Fibroblast of skin of right quadriceps (primary cell): ENCODE measurements at regions not wholly inside any gene's neighbourhood (a gene's known extent, or its start where the extent isn't known, plus 50 kb on each side); places are given as distances from the start of the nearest gene placed in this dataset.

Experiments used
- DNase-seq: peaks from one replicate; pipeline ENCODE4 v3.0.0-alpha.2; 2013

DNA sequence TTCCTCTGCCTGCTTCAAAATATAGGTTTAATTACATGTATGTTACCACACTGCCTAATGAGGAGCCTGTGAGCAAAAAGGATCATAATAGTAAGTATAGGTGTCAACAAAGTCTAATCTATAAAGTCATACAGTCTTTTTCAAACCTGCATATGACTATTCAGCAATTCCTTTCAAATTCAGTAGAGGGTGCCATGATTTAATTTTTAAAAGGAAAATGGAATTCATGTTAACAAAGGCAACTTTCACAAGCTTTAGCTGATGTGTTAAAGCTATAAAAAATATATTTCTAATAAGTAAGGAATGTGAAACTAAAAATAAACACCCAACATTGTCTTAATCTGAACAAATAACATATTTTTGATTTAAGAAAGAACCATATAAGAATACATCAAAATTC, 52.1 kb downstream of the MPP7 start:
- peak; percentile 48 for DNase-seq

DNA sequence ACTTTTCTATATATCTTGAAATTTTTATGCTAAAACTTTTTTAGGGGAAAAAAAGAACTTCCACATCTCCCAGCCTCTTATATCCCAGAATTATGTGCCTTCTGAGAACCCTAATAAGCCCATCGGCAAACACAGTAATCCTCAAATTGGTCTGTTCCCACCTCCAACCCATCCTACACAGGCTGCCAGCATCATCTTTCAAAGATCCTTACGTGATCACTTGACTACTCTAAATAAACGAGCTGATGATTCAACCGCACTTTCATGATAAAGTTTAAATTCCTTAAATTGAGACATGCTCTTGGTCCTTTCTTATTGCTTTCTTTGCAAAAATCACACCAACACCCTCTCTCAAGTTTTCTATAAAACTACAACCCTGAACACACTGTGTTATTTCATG, 52.5 kb downstream of the MPP7 start:
- no peak for DNase-seq

DNA sequence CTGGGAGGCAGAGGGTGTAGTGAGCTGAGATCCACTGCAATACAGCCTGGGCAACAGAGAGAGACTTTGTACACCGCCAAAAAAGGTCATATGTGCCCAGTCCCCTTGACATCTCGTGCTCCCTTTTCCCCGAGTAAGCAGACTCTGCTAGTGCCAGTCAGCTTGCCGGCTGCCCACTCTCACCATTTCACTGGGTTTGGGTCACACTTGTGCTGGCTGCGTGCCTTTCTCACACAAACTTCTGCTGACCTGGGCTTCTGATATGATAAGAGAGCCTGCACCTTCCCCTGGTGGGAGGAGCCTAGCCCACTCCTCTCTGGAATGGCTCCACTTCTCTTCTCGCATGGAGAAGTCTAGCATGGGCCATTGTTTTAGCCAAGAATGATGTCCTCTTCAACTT, 53.4 kb downstream of the MPP7 start:
- DNase-seq = no peak

DNA sequence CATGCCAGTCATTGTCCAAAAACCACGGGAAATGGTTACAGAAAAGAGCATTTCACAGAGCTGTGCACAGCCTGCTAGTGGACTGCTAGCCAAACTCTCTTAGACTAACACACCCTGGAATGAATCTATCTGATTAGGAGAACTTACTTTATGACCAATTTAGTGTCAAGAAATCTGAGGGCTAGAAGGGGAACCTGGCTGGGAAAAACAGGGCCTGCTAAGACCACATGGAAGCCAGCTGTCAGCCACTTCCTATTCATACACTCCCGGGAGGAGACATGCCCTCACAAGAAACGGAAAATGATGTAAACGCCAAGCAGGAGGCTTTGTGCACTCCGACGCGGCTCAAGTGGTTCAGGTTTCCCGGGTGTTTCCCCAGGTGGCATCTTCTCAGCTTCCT, 54.8 kb downstream of the MPP7 start:
- peak; percentile 52 for DNase-seq

DNA sequence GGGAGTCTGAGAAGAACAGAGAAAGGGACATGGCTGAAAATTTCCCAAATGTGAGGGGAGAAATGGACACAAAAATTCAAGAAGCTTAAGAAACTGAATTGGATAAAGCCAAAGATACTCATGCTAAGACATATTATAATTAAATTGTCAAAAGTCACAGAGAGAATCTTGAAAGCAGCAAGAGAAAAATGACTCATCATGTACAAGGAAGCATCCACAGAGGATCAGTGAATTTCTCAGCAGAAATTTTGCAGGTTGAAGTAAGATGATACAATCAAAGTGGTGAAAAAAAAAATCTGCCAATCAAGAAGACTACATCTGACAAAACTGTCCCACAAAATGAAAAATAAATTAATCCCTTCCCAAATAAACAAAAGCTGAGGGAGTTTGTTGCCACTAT, 56.8 kb downstream of the MPP7 start:
- no peak for DNase-seq

DNA sequence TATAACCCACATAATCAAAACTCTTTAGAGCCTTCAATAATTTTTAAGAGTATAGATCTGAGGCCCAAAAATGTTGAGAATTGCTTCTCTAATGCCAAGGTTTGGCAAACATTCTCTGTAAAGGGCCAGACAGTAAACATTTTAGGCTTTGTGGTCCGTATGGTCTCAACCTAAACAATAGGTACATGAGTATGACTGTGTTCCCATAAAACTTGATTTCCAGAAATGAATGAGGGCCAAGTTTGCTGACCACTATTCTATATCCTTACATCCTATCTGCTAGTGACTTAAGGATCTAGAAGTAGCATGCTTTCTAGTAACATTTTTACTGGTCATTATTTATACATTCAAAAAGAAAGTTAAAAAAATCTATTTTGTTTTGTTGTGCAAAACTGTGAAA, 58.9 kb downstream of the MPP7 start:
- DNase-seq = no peak

DNA sequence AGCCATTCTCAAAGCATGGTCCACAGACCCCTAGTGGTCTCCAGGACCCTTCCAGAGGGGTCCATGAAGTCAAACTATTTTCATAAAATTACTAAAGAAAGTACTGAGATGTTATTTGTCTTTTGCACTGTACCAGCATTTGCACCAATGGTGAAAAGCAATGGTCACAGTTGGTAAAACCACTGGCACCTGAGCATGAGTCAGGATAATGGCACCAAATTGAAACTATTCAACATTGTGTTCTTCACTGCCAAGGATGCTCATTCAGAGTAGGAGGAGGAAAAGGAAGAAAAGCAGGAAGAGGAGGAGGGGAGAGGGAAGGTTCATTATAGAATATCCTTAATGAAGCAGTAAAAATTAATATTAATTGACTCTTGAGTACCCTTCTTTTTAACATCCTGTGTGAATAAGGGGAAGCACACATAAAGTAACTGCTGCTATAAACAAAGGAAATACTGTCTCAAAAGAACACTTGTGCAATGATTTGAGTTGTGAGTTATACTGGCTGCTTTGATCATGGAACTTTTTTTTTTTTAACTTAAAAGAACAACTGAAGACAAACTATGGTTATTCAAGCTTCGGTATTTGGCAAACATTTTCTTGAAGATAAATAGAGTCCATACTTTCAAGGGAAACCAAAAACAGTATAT, 60.2 kb downstream of the MPP7 start:
- DNase-seq = no peak

DNA sequence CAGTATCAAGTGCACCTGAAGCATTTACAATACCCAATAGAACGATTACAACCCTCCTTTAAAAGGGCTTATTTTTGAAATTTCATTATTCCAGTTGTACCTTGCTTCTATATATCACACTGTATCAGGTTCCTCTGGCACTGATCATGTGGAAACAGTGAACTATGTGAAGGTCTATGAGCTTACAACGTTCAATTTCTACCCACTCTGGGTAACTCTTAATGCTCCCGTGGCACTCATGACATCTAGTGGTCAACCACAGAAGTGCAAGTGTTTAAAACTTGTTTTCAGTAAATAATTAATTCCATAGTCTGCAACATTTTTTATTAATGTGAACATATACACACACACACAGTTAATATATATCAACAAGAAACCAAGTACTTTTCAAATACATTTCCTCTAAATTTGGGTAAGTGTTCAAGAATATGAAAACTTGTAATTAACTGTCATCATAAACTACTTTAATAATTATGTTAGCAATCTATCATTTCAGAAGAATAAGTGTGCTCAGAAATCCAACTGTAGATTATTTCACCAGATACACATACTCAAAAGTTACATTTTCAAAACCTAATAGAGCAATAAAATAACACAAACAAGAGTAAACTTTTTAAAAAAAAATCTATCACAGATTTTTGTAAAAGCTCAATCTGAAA, 61.0 kb downstream of the MPP7 start:
- DNase-seq = peak; percentile 63

DNA sequence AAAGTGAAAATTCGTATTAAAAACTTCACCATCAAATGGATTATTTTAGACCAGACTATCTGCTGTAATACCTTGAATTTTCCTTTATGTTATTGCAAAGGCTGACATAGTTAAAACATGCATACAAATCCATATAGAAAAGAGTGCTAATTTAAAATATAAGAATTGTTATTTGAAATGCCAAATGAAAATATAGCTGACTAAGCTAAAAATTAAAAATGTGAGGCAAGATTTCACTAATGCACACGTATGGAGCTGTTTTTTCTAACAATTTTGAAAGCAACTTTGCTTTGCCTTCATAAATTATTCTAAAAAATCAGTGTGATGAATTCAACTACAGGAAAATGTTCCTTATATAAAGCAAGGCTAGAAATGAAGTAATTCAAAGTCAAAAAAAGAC, 62.5 kb downstream of the MPP7 start:
- DNase-seq = no peak

DNA sequence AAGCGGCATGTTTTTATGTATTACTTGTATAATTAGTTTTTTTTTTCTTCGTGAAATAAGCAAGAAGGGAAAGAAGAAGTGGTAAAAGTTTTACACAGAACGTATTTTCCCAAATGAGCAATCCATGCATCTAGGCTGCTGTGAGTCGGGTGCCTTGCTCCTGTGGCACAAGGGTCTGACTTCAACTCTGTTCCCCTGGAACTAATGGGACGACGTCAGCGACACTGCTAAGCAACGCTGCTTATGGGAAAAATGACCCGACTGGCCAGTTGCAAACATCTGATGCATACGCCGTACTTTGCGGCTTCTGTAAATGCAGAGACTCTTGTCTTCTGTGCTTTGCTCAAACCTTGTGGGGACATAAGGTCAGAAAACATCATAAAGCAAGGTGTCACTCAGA, 66.3 kb downstream of the MPP7 start:
- no peak for DNase-seq

DNA sequence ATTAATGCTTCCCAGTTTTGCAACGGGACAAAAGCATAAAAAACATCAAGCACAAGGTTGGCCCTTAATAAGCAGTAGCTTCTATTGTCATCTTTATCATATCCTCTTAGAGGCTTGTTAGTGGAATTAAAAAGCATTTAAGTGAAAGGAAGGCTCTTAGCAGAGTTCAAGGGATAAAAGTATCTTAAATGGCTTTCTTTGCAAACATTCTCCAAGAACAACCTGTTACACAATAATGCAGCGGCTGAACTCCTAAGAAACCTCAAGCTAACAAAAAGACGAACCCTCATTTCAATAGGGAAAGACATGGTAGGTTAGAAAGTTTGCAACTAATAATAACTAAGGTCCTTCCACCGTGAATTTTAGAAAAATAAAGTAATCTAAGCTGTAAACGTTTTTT, 82.1 kb downstream of the MPP7 start:
- DNase-seq = no peak

DNA sequence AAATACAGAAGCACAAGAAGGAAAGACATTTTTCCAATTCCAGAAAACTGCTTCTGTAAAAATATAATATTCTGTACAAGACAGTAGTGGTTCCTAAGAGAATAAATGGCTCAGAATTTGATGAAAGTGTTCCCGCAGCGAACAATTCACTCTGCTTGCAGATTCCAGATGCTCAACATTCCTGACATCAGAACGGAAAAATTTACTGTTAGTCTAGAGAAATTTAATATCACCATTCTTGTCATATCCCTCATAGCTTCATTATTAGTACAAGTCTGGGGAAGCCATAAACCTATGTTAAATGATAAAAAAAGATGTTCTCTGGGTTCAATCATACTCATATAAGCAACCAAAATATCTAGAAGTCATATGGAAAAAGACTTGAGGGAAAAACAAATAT, 83.6 kb downstream of the MPP7 start:
- DNase-seq = peak; percentile 84

DNA sequence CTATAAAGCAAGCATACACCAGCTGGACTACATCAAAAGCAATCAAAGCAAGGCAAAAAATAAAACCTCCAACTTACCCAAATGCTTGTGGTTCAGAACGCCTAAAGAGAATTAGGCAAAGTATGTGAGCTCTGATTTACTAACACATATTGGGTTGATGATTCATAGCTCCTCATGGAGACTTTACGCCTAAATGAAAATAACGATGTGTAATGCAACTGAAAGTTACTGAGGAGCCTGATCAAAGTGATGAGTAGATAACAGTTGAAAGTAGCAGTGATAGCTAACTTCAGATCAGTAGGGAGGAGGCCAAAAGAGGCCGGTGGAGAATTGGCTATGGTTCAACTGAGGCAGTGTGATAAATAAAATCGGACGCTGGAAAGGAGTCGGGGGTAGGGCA, 85.0 kb downstream of the MPP7 start:
- DNase-seq = peak; percentile 95

DNA sequence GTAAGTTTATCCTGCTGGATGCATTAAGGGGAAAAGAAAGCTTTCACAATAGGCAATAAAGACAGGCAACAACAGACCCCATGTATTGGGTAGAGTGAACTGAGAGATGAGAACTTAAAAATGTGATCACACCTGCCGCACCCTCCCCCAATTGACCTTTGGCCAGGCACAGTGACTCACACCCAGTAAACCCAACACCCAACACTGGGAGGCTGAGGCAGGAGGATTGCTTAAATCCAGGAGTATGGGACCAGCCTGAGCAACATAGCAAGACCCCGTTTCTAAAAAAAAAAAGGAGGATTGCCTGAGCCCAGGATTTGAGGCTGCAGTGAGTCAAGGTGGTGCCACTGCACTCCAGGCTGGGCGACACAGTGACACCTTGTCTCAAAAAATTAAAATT, 86.9 kb downstream of the MPP7 start:
- no peak for DNase-seq

DNA sequence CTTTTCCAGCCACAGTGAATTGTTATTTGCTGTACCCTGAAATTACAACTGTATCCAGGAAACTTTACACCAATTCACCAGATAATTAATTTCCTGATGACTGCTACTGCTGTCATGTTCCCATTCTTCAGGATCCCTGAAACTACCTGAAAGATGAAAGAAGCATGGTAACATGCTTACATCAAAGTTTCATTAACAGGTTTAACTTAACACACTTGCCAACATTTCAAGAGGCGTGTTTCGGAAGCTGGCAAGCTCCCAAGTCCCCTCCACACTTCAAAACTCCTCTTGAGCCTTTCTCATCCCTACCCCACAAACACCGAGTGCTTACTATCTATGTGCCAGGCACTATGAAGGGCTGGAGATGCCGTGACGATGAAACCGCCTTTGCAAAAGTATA, 88.6 kb downstream of the MPP7 start:
- no peak for DNase-seq

DNA sequence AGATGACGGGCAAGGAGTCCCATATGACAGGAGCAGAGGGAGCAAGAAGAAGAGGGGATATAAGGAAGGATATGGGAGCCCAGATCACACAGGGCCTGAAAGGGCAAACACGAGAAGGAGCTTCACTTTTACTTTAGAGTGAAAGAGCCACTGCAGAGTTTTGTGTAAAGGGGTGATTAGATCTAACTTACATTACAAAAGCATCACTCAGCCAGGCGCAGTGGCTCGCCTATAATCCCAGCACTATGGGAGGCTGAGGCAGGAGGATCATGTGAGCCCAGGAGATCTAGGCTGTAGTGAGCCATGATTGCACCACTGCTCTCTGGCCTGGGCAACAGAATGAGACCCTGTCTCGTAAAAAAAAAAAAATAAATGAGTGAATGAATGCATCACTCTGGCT, 91.1 kb downstream of the MPP7 start:
- no peak for DNase-seq

DNA sequence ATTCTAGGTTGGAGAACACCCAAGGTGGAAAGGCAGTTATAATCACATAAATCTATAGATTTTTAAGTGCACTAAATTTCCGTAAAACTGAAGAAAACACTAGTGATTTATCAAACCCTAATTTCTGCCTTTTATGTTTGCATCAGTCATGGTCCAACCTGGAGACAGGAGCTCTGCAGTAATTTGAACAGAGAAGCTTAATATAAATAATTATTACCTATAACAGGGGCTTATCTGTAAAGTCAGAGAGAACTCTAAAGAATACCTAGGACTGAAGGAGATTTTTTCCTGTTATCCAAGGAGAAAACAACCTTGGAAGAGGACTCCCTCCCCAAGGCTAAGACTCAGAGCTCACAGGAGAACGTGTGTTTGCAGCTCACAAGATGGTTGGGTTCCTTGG, 95.1 kb downstream of the MPP7 start:
- DNase-seq = no peak

DNA sequence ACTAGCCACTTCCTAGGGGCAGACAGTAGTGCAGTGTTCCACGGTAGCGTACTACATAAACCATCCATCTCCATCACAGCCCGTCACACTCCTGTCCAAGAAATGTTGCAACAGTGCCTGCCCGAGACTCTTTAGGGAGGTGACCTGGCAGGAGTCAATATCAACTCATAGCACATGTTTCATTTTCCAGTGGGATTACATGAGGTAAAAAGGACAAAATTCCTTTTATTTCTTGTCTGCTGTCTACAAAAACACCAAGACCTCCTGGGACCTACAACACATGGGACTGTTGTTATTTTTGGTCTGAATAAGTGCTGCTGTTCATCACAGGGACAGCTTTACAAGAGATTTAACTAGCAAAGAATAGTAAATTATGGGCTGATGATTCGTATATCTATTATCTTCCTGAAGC, 99.9 kb downstream of the MPP7 start:
- peak; percentile 86 for DNase-seq

DNA sequence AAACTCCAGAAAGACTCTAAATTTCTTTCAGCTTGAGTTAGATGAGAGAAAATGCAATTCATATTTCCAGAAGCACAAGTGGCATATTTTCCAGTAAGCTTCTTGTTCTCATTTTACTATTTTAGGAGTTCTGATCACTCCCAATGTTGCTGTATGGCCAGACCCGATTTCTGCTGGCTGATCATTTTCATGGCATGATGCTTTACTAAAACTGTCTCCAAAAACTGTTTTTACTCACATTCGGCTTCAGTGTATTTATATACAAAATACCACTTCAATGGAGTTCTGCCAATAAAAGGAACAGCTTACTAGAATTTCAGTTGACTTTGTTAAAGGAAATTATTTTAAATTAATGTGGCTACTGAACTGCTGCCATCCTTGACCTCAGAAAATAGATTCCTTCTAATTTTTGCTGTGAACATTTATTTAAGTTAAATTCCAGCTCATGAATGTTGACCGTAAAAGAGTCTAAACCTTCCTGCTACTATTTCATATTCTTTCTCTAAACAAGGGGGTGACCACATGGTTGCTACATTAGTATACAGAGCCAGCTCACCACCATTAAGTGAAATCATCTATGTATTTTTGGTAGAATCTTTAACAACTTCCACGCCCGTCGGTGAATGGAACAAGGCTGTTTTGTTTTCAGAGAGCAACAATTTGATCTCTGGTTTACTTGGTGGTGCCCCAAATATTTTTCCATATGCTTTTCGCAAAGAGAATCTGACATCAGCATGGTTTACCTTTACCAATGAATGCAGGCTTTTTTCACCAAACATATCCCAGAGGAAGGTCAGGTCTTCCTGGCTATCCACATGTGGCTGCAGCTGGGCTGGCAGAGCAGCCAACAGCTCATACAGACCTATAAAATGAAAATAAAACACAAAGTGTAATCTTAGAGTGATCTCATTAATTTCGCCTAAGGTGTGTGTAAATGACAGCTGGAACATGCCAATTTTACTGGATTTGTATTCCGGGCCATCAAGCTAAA, 101.2 kb downstream of the MPP7 start:
- DNase-seq = peak; percentile 50

DNA sequence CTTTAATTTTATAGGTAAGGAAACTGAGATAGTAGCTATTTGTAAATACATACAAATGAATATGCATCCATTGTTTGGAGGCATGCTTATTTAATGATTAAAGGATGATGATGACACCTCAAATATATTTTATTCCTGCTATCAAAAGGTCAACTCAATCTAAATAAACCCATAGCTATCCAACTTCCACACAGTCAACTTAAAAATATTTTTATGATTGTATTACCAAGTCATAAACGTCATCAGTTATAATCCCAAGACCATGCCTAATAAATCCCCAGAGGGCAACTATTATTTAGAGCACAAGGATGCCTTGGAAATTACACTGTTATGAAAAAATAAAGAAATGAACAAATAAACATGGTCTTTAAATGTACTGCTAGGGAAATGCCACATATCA, 102.1 kb downstream of the MPP7 start:
- DNase-seq = peak; percentile 63

DNA sequence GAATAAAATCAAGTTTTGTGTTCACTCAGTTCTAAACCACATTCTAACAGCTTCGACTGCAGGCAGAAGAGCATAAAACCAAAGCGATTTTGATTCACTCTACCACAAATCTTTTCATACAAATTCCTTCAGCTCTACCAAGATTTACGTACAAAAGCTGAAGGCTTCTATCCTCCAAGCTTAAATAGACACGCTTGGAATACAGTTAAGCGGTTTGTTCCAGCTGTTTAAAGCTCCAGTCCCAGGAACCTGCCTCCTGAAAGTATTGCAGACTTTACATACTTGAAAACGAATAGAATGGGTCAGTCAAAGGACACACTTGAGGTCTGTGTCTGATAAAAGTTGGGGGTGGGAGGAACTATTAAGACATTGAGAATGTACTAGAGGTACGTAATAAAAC, 102.9 kb downstream of the MPP7 start:
- DNase-seq = no peak

DNA sequence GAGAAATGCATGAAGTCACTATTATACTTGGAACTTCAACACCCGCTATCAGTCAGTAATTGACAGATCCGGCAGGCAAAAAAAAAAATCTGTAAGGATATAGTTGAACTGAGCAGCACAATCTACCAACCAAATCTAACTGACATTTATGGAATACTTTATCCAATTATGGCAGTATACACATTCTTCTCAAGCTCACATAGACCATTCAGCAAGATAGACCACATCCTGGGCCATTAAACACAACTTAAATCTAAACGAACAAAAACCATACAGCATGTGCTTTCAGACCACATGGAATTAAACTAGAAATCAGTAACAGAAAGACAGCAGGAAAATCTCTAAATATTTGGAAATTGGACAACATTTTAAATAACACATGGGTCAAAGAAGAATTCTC, 112.7 kb downstream of the MPP7 start:
- peak; percentile 44 for DNase-seq

DNA sequence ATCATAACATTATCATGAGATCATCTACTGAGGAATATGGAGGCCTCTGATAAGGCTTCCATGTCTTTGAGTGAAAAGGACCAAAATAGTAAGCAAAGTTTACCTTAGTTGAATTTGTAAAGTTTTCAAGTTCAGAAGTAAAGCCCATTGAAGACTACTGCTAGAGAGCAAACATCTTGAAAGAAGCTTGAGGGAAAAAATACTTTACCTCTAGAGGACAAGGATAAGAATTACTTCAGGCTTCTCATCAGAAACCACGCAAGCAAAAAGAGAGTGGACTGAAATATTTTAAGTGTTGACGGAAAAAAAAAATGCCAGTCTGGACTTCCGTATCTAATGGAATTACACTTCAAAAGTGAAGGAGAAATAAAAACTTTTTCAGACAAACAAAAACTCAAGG, 114.3 kb downstream of the MPP7 start:
- no peak for DNase-seq
